Calu3 (cell line): ENCODE measurements at regions not wholly inside any gene's neighbourhood (a gene's known extent, or its start where the extent isn't known, plus 50 kb on each side); places are given as distances from the start of the nearest gene placed in this dataset.

Source experiments
- BruUV-seq: library from RNA; stranded (reverse); fragments of 400-500 nt; replicated peaks from 2 replicates; lab custom pipeline; 2021; lab: Mats Ljungman, UMichigan
- CTCF ChIA-PET: fragments of 300-600 bp; sonication (Branson Sonifier 250); formaldehyde crosslinking; loops from one replicate; lab custom pipeline; 2022; ENCODE audit warnings: antibody characterized with exemption; lab: Charles Lee
- DNase-seq: peaks from one replicate; pipeline ENCODE4 v3.0.0; 2022
- H3K27ac Mint-ChIP-seq: one replicate; pipeline ENCODE4 v1.8.0; 2022; ENCODE audit warnings: mixed read lengths; ENCODE audit not compliant: unreplicated experiment
- H3K27me3 Mint-ChIP-seq: one replicate; pipeline ENCODE4 v1.8.0; 2022; ENCODE audit warnings: mixed read lengths; ENCODE audit not compliant: unreplicated experiment
- H3K36me3 Mint-ChIP-seq: one replicate; pipeline ENCODE4 v1.8.0; 2022; ENCODE audit warnings: mild to moderate bottlenecking, moderate library complexity, mixed read lengths; ENCODE audit not compliant: insufficient read depth, unreplicated experiment
- H3K4me1 Mint-ChIP-seq: one replicate; pipeline ENCODE4 v1.8.0; 2022; ENCODE audit warnings: mild to moderate bottlenecking, low read depth, mixed read lengths; ENCODE audit not compliant: unreplicated experiment
- H3K4me3 Mint-ChIP-seq: one replicate; pipeline ENCODE4 v1.8.0; 2022; ENCODE audit warnings: mild to moderate bottlenecking, low read depth, moderate library complexity, mixed read lengths; ENCODE audit not compliant: unreplicated experiment
- H3K9me3 Mint-ChIP-seq: one replicate; pipeline ENCODE4 v1.8.0; 2022; ENCODE audit warnings: low read depth, mixed read lengths; ENCODE audit not compliant: unreplicated experiment
- CTCF ChIP-seq: fragments of 200-600 bp; IDR thresholded peaks from one replicate; pipeline ENCODE4 v1.8.0; 2022; ENCODE audit warnings: antibody characterized with exemption; ENCODE audit not compliant: unreplicated experiment
- intact Hi-C: fragments of 100-400 bp; cut with micrococcal nuclease; formaldehyde crosslinking; loops from one replicate; pipeline ENCODE4 v1.10.0; 2022; ENCODE audit not compliant: unreplicated experiment

GRCh38 chr11:71329165-71329510 is 76.8 kb upstream of the SHANK2 start:
- DNase-seq, result no peak
- Mint-ChIP-seq H3K36me3 (no peaks in the 10 kb centered on the region), H3K4me1 (no peaks in the 10 kb centered on the region), H3K9me3 (peaks cover 3% of the 10 kb centered on the region), H3K4me3 (no peak overlapping the region), H3K27ac (no peak overlapping the region), H3K27me3 (peaks cover 13% of the 10 kb centered on the region)
- intact Hi-C loops, result no loop called here
- TF ChIP-seq CTCF, result no peak
- CTCF ChIA-PET, result interaction anchor here (0.7 to 1.9 kb wide), 9 partner anchors 21 to 514 kb away, joined by 3 to 24 read pairs (median 4); partner anchors contain the start of gene SHANK2
- BruUV-seq, result no TSS peak

- Mint-ChIP-seq H3K9me3 (no peaks in the 10 kb centered on the region), H3K4me3 (no peak overlapping the region), H3K27me3 (peaks cover 13% of the 10 kb centered on the region), H3K36me3 (no peaks in the 10 kb centered on the region), H3K4me1 (no peaks in the 10 kb centered on the region), H3K27ac (no peak overlapping the region)
- intact Hi-C loops, result no loop called here
- TF ChIP-seq CTCF, result no peak
- CTCF ChIA-PET, result interaction anchor here (1.5 to 1.9 kb wide), 3 partner anchors 28 to 86 kb away, joined by 6 to 24 read pairs (median 10); partner anchors contain the start of gene SHANK2
- no peak for DNase-seq
- no TSS peak for BruUV-seq
Measured at GRCh38 chr11:71327156-71328085, 75.0 kb upstream of the SHANK2 start.

GRCh38 chr11:71326328-71326940 is 74.1 kb upstream of the SHANK2 start:
- DNase-seq, result no peak
- CTCF ChIA-PET, result no interaction called here
- BruUV-seq, result no TSS peak
- Mint-ChIP-seq H3K4me3 (no peak overlapping the region), H3K36me3 (no peaks in the 10 kb centered on the region), H3K4me1 (no peaks in the 10 kb centered on the region), H3K27ac (no peak overlapping the region), H3K27me3 (peaks cover 13% of the 10 kb centered on the region), H3K9me3 (no peaks in the 10 kb centered on the region)
- intact Hi-C loops, result no loop called here
- no peak for TF ChIP-seq CTCF

- no peak for DNase-seq
- CTCF ChIA-PET, result no interaction called here
- no peaks in the 10 kb centered on the region for H3K9me3 Mint-ChIP-seq
Measured at GRCh38 chr11:71325418-71326327, 73.3 kb upstream of the SHANK2 start.

More at GRCh38 chr11:71325418-71326327, 73.3 kb upstream of the SHANK2 start:
- TF ChIP-seq CTCF, result no peak
- Mint-ChIP-seq H3K4me1 (no peaks in the 10 kb centered on the region), H3K36me3 (no peaks in the 10 kb centered on the region), H3K4me3 (no peak overlapping the region), H3K27me3 (peaks cover 13% of the 10 kb centered on the region), H3K27ac (no peak overlapping the region)
- intact Hi-C loops, result no loop called here
- no TSS peak for BruUV-seq
